ENCODE measurements at regions not wholly inside any gene's neighbourhood (a gene's known extent, or its start where the extent isn't known, plus 50 kb on each side); places are given as distances from the start of the nearest gene placed in this dataset.

DNA sequence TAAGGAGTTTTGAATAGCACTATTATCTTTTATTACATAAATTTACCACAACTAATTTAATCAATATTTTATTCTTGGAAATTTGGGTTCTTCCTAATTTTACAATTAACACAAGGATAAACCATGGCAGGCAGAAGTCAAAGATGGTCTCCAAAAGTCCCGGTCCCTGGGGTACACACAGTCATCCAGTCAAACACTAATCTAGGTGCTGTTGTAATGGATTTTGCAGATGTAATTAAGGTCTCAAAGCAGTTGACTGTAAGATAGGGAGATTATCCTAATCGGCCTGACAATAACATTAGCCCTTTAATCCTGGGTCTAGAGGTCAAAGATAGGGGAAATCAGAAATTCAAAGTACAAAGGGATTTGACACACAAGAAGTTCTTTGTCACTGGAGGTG is 57.5 kb upstream of the HTR1A start:
- TF ChIP-seq POLR2A (IDR thresholded peaks at IDR 0.05) (no peak), EP300 (IDR thresholded peaks at IDR 0.05; ENCODE audit: low read depth) (no peak)
- TF ChIP-seq, protein P1, sequence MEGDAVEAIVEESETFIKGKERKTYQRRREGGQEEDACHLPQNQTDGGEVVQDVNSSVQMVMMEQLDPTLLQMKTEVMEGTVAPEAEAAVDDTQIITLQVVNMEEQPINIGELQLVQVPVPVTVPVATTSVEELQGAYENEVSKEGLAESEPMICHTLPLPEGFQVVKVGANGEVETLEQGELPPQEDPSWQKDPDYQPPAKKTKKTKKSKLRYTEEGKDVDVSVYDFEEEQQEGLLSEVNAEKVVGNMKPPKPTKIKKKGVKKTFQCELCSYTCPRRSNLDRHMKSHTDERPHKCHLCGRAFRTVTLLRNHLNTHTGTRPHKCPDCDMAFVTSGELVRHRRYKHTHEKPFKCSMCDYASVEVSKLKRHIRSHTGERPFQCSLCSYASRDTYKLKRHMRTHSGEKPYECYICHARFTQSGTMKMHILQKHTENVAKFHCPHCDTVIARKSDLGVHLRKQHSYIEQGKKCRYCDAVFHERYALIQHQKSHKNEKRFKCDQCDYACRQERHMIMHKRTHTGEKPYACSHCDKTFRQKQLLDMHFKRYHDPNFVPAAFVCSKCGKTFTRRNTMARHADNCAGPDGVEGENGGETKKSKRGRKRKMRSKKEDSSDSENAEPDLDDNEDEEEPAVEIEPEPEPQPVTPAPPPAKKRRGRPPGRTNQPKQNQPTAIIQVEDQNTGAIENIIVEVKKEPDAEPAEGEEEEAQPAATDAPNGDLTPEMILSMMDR (IDR thresholded peaks at IDR 0.05), result no peak

Measured in transverse colon (tissue), 3 donors.